Fibroblast of the conjunctiva (primary cell): ENCODE measurements at regions not wholly inside any gene's neighbourhood (a gene's known extent, or its start where the extent isn't known, plus 50 kb on each side); places are given as distances from the start of the nearest gene placed in this dataset.
"Not testable (repeated sequence)": the region's sequence is repeated elsewhere in the genome, so short reads cannot be mapped to it uniquely, and the experiment has no call there.

Experiments
- DNase-seq: peaks from one replicate; pipeline ENCODE4 v3.0.0-alpha.2; 2010; ENCODE audit warnings: low read depth

- DNase-seq: no peak
These were observed 233.0 kb upstream of the NFIA start for GRCh38 chr1:60849401-60849800.

DNA sequence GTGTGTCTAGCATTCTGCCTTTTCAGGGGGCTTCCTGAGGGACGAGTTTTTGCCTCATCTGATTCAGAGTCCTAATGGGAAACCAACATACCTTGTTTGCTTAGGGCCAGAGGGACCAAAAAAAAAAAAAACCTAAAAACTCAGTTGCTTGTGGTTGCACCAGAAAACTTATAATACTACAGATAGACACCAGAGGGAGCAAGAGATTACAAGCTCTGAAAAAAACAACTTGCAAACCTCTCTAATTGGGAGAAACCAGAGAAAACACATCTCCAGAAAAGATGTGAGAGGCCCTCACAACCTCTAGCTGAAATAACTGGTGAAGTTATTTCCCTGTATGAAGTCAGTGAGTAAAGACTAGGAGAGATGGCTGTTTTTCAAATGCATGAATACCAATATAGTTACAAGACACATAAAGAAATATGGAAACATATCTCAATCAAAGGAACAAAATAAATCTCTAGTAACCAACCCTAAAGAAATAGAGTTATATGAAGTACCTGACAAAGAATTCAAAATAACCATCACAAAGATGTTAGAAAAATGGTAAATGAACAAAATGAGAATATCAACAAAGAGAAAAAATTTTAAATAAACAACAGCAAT is 233.7 kb upstream of the NFIA start:
- peak; percentile 63 for DNase-seq

DNA sequence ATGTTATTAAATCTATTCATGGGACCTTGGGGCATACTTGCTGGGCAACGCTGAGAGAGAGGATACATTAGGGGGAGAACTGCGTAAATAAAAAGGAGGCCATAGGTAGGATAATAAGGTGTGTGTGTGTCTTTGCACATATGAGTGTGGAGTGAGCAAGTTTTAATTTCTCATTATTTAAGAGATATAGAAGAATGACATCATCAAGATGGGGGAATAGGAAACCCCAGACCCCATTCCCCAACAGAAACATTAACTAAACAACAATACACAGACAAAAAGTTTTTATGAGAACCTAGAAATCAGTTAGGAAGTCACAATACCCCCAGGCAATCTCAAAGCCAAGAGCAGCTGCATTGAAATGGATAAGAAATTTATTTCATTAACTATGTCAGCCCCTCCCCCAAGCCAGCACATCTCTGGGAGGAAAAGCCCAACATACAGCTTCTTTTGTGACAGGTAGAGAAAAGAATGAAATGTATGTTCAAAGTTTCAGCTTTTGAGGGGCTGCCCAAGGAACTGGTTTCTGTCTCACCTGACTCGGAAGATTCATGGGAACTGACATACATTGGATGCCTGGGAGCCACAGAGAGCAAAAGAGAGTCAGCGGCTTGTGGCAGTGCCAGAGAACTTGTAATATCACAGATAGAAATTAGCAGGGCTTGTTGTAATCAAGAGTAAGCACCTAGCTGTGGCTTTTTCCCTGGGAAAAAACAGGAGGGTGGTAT is 234.3 kb upstream of the NFIA start:
- DNase-seq: no peak

GRCh38 chr1:60847391-60847790 is 235.0 kb upstream of the NFIA start:
- no peak for DNase-seq

DNA sequence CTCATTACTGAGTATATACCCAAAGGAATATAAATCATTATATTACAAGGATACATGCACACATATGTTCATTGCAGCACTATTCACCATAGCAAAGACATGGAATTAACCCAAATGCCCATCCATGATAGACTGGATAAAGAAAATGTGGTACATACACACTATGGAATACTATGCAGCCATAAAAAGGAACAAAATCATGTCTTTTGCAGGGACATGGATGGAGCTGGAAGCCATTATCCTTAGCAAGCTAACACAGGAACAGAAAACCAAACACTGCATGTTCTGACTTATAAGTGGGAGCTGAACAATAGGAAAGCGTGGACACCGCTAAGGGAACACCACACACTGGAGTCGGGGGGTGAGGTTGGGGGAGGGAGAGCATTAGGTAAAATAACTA is 236.7 kb upstream of the NFIA start:
- not testable (repeated sequence) for DNase-seq

DNA sequence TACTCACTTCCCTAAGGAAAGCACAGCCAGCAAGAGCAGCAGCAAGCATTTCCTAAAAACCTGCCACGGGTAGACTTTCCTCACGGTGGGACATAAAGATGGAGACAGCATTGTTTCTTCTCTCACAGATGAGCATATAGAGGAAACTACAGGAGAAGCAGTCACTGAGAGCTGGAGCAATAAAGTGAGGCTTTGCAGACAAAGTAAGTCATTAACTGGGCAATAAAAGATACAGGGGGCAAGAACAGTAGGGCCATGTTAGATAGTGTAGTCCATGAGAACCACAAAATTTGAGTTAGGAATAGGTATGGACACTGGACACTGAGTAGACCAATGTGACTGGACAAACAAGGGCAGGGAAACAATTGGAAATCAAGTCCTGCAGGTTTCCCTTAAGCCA is 240.1 kb upstream of the NFIA start:
- no peak for DNase-seq

DNA sequence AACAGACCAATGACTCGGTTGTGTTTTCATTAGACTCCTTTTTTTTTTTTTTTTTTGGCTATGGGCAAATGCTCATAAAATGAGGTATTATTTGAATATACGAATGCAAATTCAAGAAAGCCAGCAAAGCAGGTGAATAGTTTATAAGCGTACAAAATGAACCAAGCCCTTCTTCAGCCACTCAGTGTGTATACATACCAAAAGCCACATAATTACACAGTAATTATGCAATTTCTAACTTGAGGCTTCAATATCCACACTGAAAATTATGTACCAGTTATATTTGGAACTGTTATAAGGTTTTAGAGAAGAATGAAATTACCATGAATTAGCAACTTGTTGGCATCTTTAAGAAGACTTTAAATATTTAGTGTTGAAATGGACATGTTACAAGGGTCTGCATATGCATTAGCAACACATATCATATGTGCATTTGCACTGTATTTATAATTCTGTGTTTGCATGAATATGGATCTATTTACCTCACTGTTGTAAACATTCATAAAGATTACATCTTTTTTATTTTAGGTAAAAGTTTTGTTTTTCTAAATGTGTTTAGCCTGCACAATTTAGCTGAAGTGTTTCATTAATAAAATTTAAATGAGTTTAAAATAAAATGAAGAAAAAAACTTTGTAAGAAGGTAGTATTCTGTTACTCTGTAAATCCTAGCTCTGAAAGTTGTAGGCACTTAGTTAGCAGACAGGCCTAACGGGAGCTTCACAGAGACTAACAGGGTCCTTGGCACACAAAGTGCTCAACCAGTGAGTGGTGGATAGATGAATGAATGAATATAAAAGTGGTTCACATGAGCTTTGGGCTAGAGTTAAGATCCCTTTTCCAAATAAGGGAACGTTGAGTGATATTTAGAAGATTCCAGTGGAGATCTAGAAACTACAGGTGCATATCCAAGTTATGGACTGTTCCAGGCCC is 241.0 kb upstream of the NFIA start:
- DNase-seq: no peak

- not testable (repeated sequence) for DNase-seq
These were observed 241.9 kb upstream of the NFIA start for GRCh38 chr1:60840476-60840875.

- no peak for DNase-seq
These were observed 246.7 kb upstream of the NFIA start for GRCh38 chr1:60835649-60836048.

- no peak for DNase-seq
These were observed 249.2 kb upstream of the NFIA start for GRCh38 chr1:60833173-60833572.

DNA sequence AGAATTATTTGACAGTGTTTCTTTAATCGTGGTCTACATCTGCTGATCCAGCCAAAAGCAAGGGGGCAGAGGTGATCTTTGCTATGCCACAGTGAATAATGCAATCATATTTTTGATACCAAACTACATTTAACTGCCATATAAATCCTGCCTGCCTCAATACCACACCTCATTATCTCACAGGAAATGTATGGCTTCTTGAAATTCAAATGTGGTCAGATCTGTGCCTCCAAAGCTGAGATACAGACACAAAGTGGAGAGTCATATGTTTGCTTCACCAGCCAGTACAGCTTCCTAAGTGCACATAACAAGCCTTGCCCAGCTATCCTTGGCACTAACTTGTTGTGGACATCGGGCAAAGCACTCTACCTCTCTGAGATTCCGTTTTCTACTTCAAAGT is 250.0 kb upstream of the NFIA start:
- no peak for DNase-seq

GRCh38 chr1:60831780-60832179 is 250.6 kb upstream of the NFIA start:
- DNase-seq: no peak

DNA sequence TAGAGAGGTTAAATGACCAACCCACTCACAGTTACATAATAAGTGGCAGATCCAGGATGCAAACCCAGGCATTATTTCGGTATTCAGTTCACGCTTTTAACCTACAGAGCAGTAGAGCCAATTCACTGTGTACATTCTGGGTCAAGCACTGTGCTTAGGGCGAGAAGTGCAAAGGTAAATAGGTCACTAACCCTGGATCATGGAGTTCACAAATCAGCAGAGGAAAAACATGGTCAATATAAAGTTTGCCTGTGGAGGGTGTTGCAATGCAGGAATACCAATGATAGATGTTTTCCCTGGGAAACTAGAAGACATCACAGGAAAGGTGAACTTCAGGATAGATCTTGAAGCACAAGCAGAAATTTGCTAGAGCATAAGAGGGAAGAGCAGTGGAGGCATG is 253.4 kb upstream of the NFIA start:
- no peak for DNase-seq

DNA sequence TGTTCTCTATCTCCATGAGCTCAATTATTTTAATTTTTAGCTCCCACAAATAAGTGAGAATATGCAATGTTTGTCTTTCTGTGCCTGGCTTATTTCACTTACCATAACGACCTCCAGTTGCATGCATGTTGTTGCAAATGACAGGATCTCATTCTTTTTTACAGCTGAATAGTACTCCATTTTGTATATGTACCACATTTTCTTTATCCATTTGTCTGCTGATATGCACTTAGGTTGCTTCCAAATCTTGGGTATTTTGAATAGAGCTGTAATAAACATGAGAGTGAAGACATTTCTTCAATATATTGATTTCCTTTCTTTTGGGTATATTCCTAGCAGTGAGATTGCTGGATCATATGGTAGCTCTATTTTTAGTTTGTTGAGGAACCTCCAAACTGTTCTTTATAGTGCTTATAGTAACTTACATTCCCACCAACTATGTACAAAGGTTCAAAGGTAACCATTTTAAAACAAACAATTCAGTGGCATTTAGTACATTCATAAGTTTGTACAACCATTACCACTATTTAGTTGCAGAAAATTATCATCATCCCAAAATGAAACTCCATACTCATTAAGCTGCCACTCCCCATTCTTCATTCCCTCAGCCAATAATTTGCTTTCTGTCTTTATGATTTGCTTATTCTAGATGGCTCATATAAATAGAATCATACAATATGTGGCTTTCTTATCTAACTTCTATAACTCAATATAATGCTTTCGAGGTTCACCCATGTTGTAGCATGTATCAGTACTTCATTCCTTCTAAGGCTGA is 255.9 kb upstream of the NFIA start:
- DNase-seq: no peak

DNA sequence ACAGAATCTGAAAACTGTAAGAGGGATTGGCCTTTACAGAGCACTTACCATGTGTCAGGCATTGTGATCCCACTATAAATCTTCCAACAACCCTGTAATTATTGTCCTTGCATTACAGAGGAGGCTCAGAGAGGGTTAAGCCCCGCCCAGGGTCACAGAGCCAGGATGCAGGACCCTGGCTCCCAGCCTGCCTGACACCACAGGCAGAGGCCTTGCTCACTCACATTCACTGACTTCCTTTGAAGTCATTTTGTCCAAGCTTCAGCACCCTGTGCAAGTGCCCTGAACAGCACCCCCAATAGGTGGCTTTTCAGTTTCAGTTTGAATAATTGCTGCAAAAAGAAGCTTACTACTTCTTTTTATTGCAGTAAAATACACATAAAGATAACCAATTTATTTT is 256.8 kb upstream of the NFIA start:
- no peak for DNase-seq

- DNase-seq: no peak
These were observed 259.2 kb upstream of the NFIA start for GRCh38 chr1:60823151-60823550.

DNA sequence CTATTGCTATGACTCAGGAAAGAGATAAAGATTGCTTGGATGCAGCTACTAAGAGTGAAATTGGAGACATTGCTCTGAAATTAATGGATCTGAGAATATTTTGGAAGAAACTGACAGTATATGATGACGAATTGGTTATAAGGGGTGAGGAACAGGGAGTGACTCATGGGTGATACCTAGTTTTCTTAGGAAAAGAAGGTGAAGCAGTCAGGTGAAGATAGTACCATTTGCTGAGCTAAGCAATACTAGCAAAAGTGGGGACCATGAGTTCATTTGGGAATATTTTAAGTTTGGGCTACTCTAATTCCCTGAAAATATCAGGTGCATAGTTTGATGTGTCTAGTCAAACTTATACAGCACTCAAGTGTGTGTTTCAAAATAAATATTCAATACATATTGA is 260.1 kb upstream of the NFIA start:
- no peak for DNase-seq

GRCh38 chr1:60821156-60821555 is 261.2 kb upstream of the NFIA start:
- no peak for DNase-seq

GRCh38 chr1:60818969-60819701 is 263.2 kb upstream of the NFIA start:
- DNase-seq: no peak

DNA sequence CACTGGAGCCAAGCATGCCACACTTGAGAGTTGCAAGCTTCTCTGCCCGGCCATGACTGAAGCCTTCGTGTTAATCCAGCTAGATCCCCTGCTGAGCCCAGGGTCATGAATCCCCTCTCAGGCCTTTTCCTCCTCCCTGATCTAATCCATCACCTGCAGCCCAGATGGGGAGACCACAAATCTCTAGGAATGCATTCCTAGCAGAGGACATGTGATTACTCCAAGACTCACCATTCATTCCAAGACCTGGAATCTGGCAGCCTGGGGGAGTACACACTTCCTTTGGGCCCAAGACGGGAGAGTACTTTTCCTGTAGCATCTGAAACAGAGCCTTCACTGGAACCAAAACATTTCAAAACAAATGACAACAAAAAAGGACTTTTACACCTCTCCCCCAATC is 269.3 kb upstream of the NFIA start:
- no peak for DNase-seq

GRCh38 chr1:60809204-60809980 is 273.0 kb upstream of the NFIA start:
- DNase-seq: no peak
